ENCODE measurements at regions not wholly inside any gene's neighbourhood (a gene's known extent, or its start where the extent isn't known, plus 50 kb on each side); places are given as distances from the start of the nearest gene placed in this dataset.

GRCh38 chr2:83106853-83107252 lies 1352.2 kb downstream of the SUCLG1 start:
- TF ChIP-seq GATA2 (IDR thresholded peaks at IDR 0.05; ENCODE audit: low read depth, low read length) (no peak), GATA3 (IDR thresholded peaks at IDR 0.05; ENCODE audit: low read depth, low read length) (no peak)

All from SH-SY5Y (cell line).